ENCODE measurements at regions not wholly inside any gene's neighbourhood (a gene's known extent, or its start where the extent isn't known, plus 50 kb on each side); places are given as distances from the start of the nearest gene placed in this dataset.

DNA sequence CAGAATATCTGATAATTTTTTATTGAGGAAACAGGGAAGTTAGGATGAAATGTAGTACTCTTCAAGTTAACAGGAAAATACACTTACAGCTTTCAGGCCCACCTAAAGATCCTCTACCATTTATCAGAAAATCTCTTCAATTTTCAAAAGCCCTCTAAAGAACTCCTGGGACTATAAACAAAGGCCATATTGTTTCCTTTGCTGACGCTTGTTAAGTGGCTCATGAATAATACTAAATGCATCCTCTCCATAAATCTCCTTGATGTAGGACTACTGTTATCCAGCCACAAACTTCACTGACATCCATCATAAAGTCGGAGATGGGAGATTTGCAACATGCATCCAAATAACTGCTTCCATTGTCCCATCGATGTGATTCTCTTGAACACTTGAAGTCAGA is 326.5 kb downstream of the ZIC1 start:
- H3K4me2 ChIP-seq: no peak overlapping the region
- POLR2A ChIA-PET: no interaction called here
- H3K4me1 ChIP-seq: no peaks in the 10 kb centered on the region
- CTCF ChIA-PET: no interaction called here
- WGBS (ENCODE audit: missing lambda C conversion rate): 25% methylated on average over 3 of the region's 3 CpGs
- no peak for TF ChIP-seq TFCP2L1 (CRISPR knock-in tag; IDR thresholded peaks at IDR 0.05)
- no peak for TF ChIP-seq EHMT2 (IDR thresholded peaks at IDR 0.05; ENCODE audit: low read depth)
- no peak for TF ChIP-seq RARB (CRISPR knock-in tag; IDR thresholded peaks at IDR 0.05)
- TF ChIP-seq HOXB5 (CRISPR knock-in tag; IDR thresholded peaks at IDR 0.05): no peak
- no peak for TF ChIP-seq ESRRA (IDR thresholded peaks at IDR 0.05; ENCODE audit: borderline replicate concordance, low read length)
- no peak for TF ChIP-seq NPAS2 (CRISPR knock-in tag; IDR thresholded peaks at IDR 0.05; ENCODE audit: borderline replicate concordance)
- TF ChIP-seq MAFK (IDR thresholded peaks at IDR 0.05; ENCODE audit: partially characterized antibody): no peak
- ATAC-seq (no peak), FAIRE-seq (no peak), DNase-seq (ENCODE audit: low read depth in 1 of 2, low spot score in 1 of 2) (no peak)
- no peak overlapping the region for H3K27ac ChIP-seq
- H3K9me3 ChIP-seq: no peaks in the 10 kb centered on the region
- H3K4me3 ChIP-seq: no peak overlapping the region

DNA sequence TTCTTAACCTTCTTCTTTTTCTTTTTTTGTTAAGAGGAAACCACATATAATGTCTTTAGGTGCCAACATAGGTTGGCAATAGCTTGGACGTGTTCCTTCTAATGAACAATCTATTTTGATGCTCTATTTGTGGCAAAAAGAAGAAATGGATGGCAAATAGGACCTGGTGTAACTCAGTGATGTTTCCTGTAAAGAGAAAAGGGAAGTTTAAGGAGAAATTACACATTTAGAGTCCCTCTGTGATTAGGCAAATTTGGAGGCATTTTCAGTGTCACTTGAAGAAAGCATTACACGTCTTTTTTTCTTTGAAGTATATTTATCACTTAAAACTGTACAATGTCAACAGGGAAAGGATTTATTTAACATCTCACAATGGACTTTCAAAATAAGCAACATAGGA is 327.1 kb downstream of the ZIC1 start:
- no peak overlapping the region for H3K27ac ChIP-seq
- no peak overlapping the region for H3K4me3 ChIP-seq
- 15% methylated on average over 2 of the region's 2 CpGs for WGBS (ENCODE audit: missing lambda C conversion rate)
- no peak overlapping the region for H3K4me2 ChIP-seq
- FAIRE-seq (no peak), DNase-seq (ENCODE audit: low read depth in 1 of 2, low spot score in 1 of 2) (no peak), ATAC-seq (no peak)
- TF ChIP-seq RCOR1 (IDR thresholded peaks at IDR 0.05; ENCODE audit: low read depth, low read length) (no peak), ZC3H11A (IDR thresholded peaks at IDR 0.05) (no peak), CBX8 (IDR thresholded peaks at IDR 0.05) (no peak), SREBF2 (IDR thresholded peaks at IDR 0.05) (no peak), HOXB13 (CRISPR knock-in tag; IDR thresholded peaks at IDR 0.05; ENCODE audit: low read depth) (no peak), KDM1A (IDR thresholded peaks at IDR 0.05; ENCODE audit: low read depth) (no peak), ATOH8 (CRISPR knock-in tag; IDR thresholded peaks at IDR 0.05; ENCODE audit: low read depth) (no peak), GATA3 (IDR thresholded peaks at IDR 0.05; ENCODE audit: borderline replicate concordance) (no peak), HOXB5 (CRISPR knock-in tag; IDR thresholded peaks at IDR 0.05) (no peak), ZNF302 (CRISPR knock-in tag; IDR thresholded peaks at IDR 0.05) (no peak), ZSCAN20 (CRISPR knock-in tag; IDR thresholded peaks at IDR 0.05) (no peak), FOSL2 (IDR thresholded peaks at IDR 0.05) (no peak), FOSL2 (CRISPR knock-in tag; IDR thresholded peaks at IDR 0.05) (no peak), TP53 (CRISPR knock-in tag; IDR thresholded peaks at IDR 0.05) (no peak), NFE2L2 (conservative IDR thresholded peaks at IDR 0.05; ENCODE audit: low read length) (no peak), ESRRA (IDR thresholded peaks at IDR 0.05; ENCODE audit: borderline replicate concordance, low read length) (no peak), BCL3 (IDR thresholded peaks at IDR 0.05) (no peak), FOSB (CRISPR knock-in tag; IDR thresholded peaks at IDR 0.05) (no peak), RARB (CRISPR knock-in tag; IDR thresholded peaks at IDR 0.05) (no peak)
- TF ChIP-seq, protein P1, sequence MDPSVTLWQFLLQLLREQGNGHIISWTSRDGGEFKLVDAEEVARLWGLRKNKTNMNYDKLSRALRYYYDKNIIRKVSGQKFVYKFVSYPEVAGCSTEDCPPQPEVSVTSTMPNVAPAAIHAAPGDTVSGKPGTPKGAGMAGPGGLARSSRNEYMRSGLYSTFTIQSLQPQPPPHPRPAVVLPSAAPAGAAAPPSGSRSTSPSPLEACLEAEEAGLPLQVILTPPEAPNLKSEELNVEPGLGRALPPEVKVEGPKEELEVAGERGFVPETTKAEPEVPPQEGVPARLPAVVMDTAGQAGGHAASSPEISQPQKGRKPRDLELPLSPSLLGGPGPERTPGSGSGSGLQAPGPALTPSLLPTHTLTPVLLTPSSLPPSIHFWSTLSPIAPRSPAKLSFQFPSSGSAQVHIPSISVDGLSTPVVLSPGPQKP (IDR thresholded peaks at IDR 0.05; ENCODE audit: low read depth, low read length): no peak
- CTCF ChIA-PET: no interaction called here
- H3K4me1 ChIP-seq: no peaks in the 10 kb centered on the region
- POLR2A ChIA-PET: no interaction called here
- no peaks in the 10 kb centered on the region for H3K9me3 ChIP-seq

GRCh38 chr3:147737376-147737775 is 328.2 kb downstream of the ZIC1 start:
- POLR2A ChIA-PET: no interaction called here
- 18% methylated on average over 1 of the region's 1 CpG for WGBS (ENCODE audit: missing lambda C conversion rate)

More at GRCh38 chr3:147737376-147737775, 328.2 kb downstream of the ZIC1 start:
- no peak for TF ChIP-seq SMC3 (IDR thresholded peaks at IDR 0.05)
- no peak for TF ChIP-seq KDM5A (IDR thresholded peaks at IDR 0.05)
- Histone ChIP-seq H3K4me1 (no peaks in the 10 kb centered on the region), H3K4me3 (no peak overlapping the region), H3K9me3 (no peaks in the 10 kb centered on the region), H3K4me2 (no peak overlapping the region), H3K27ac (no peak overlapping the region)
- CTCF ChIA-PET: no interaction called here
- ATAC-seq (no peak), DNase-seq (ENCODE audit: low read depth in 1 of 2, low spot score in 1 of 2) (no peak), FAIRE-seq (no peak)
